CD4-positive, alpha-beta memory T cell (primary cell): ENCODE measurements at regions not wholly inside any gene's neighbourhood (a gene's known extent, or its start where the extent isn't known, plus 50 kb on each side); places are given as distances from the start of the nearest gene placed in this dataset.
"Not testable (repeated sequence)": the region's sequence is repeated elsewhere in the genome, so short reads cannot be mapped to it uniquely, and the experiment has no call there.

Experiments used
- CTCF ChIA-PET: fragments of 350-600 bp; sonication (Branson Sonifier 250); formaldehyde crosslinking; loops from one replicate; lab custom pipeline; 2021; ENCODE audit warnings: inconsistent platforms; ENCODE audit not compliant: partially characterized antibody; lab: Charles Lee
- POLR2A ChIA-PET: fragments of 350-600 bp; sonication (Branson Sonifier 250); formaldehyde crosslinking; loops from one replicate; lab custom pipeline; 2021; ENCODE audit not compliant: partially characterized antibody; lab: Charles Lee
- DNase-seq, 5 donors: peaks; one replicate each; pipeline versions ENCODE4 v3.0.0 to v3.0.0-alpha.2; 2020 to 2022; ENCODE audit warnings: mixed read lengths in 1 of 5
- H3K27ac ChIP-seq: one replicate; pipeline ENCODE4 v1.7.0; 2013; ENCODE audit warnings: low read depth, low read length
- H3K27me3 ChIP-seq: 2 replicates; pipeline ENCODE4 v1.7.0; 2013; ENCODE audit warnings: mild to moderate bottlenecking, low read length, moderate library complexity; ENCODE audit not compliant: insufficient read depth
- H3K36me3 ChIP-seq: 2 replicates; pipeline ENCODE4 v1.7.0; 2013; ENCODE audit warnings: mild to moderate bottlenecking, low read length, moderate library complexity; ENCODE audit not compliant: insufficient read depth
- H3K4me1 ChIP-seq: 2 replicates; pipeline ENCODE4 v1.7.0; 2013; ENCODE audit warnings: mild to moderate bottlenecking, low read length, moderate library complexity; ENCODE audit not compliant: insufficient read depth
- H3K4me3 ChIP-seq, 2 donors: one replicate each; pipeline ENCODE4 v1.7.0; 2013; ENCODE audit warnings: low read length in 2 of 2, mild to moderate bottlenecking in 1 of 2
- H3K9me3 ChIP-seq, 2 donors: one replicate each; pipeline ENCODE4 v1.7.0; 2013; ENCODE audit warnings: low read length in 2 of 2, control low read depth in 1 of 2; ENCODE audit not compliant: control insufficient read depth in 1 of 2
- H3K27ac Mint-ChIP-seq, 7 donors: one replicate each; pipeline ENCODE4 v1.8.0; 2020 to 2021; ENCODE audit warnings: mixed read lengths in 7 of 7, mild to moderate bottlenecking in 6 of 7, inconsistent platforms in 3 of 7, moderate library complexity in 3 of 7
- H3K27me3 Mint-ChIP-seq, 2 donors: one replicate each; pipeline ENCODE4 v1.8.0; 2020 to 2021; ENCODE audit warnings: mixed read lengths in 2 of 2
- H3K36me3 Mint-ChIP-seq, 2 donors: one replicate each; pipeline ENCODE4 v1.8.0; 2020 to 2021; ENCODE audit warnings: mixed read lengths in 2 of 2, inconsistent platforms in 1 of 2, mild to moderate bottlenecking in 1 of 2
- H3K4me1 Mint-ChIP-seq, 4 donors: one replicate each; pipeline ENCODE4 v1.8.0; 2020 to 2021; ENCODE audit warnings: mixed read lengths in 4 of 4, mild to moderate bottlenecking in 1 of 4
- H3K4me3 Mint-ChIP-seq, 8 donors: one replicate each; pipeline ENCODE4 v1.8.0; 2020 to 2021; ENCODE audit warnings: mixed read lengths in 8 of 8, mild to moderate bottlenecking in 7 of 8, moderate library complexity in 6 of 8, inconsistent platforms in 3 of 8
- H3K9me3 Mint-ChIP-seq, 8 donors: one replicate each; pipeline ENCODE4 v1.8.0; 2020 to 2021; ENCODE audit warnings: mixed read lengths in 8 of 8, mild to moderate bottlenecking in 5 of 8, inconsistent platforms in 3 of 8, moderate library complexity in 1 of 8
- intact Hi-C: fragments of 100-400 bp; cut with micrococcal nuclease; formaldehyde crosslinking; loops from one replicate; pipeline ENCODE4 v1.15.1; 2023

DNA sequence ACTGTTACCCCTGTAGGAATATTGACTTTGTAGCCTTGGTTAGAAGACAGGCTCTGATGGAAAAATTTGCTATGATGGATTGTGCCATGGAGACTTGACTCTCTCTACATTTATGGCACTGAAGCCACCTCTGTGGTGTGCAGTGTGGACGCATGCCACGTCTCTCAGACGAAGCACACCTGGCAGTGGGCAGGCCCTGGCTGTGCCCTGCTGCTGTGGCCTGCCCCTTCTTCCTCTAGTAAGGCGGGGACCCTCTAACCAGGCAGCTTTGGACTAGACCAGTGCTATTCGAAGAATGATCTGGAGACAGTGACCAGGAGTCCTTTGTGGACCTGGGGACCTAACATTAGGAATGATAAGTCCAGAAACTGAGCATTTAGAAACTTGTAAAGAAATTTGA is 773.5 kb upstream of the TPTE start:
- H3K27me3 Mint-ChIP-seq, CTCF ChIA-PET, H3K4me1 Mint-ChIP-seq, H3K4me3 ChIP-seq, H3K9me3 Mint-ChIP-seq, H3K36me3 Mint-ChIP-seq, H3K4me3 Mint-ChIP-seq, H3K27ac Mint-ChIP-seq, H3K36me3 ChIP-seq, intact Hi-C loops, DNase-seq, H3K4me1 ChIP-seq, H3K27ac ChIP-seq, H3K27me3 ChIP-seq, POLR2A ChIA-PET: not testable (repeated sequence)
- peaks cover 0 to 10% of the 10 kb centered on the region in 2 donors for H3K9me3 ChIP-seq

- POLR2A ChIA-PET = not testable (repeated sequence)
Observed at GRCh38 chr21:9748451-9748850, 772.9 kb upstream of the TPTE start.

GRCh38 chr21:9749741-9750230 is 771.6 kb upstream of the TPTE start:
- H3K27ac ChIP-seq, CTCF ChIA-PET, H3K4me1 ChIP-seq, DNase-seq, H3K27me3 ChIP-seq, H3K4me3 Mint-ChIP-seq, H3K36me3 Mint-ChIP-seq, H3K4me1 Mint-ChIP-seq, intact Hi-C loops, H3K27me3 Mint-ChIP-seq, H3K27ac Mint-ChIP-seq, H3K4me3 ChIP-seq, H3K36me3 ChIP-seq, POLR2A ChIA-PET: not testable (repeated sequence)
- peaks cover 0 to 12% (median 5%) of the 10 kb centered on the region in 8 donors for H3K9me3 Mint-ChIP-seq
- H3K9me3 ChIP-seq = peaks cover 0 to 10% of the 10 kb centered on the region in 2 donors

More at GRCh38 chr21:9748451-9748850, 772.9 kb upstream of the TPTE start:
- H3K9me3 Mint-ChIP-seq, H3K27me3 ChIP-seq, intact Hi-C loops, CTCF ChIA-PET, H3K36me3 ChIP-seq, H3K36me3 Mint-ChIP-seq, H3K4me3 ChIP-seq, H3K4me1 ChIP-seq, H3K27ac ChIP-seq, H3K4me1 Mint-ChIP-seq, H3K27ac Mint-ChIP-seq, H3K4me3 Mint-ChIP-seq, H3K27me3 Mint-ChIP-seq, DNase-seq: not testable (repeated sequence)
- H3K9me3 ChIP-seq = peaks cover 0 to 10% of the 10 kb centered on the region in 2 donors

- no peak overlapping the region for H3K27ac ChIP-seq
- H3K36me3 ChIP-seq = no peaks in the 10 kb centered on the region
- ChIA-PET CTCF (no interaction called here), POLR2A (no interaction called here)
- DNase-seq = no peak
- H3K9me3 ChIP-seq = peaks cover 0 to 10% of the 10 kb centered on the region in 2 donors
- H3K27me3 Mint-ChIP-seq = no peaks in the 10 kb centered on the region
- H3K4me3 Mint-ChIP-seq = no peak overlapping the region
- H3K9me3 Mint-ChIP-seq = peaks cover 0 to 15% (median 5%) of the 10 kb centered on the region in 8 donors
- no peaks in the 10 kb centered on the region for H3K4me1 Mint-ChIP-seq
- no peaks in the 10 kb centered on the region for H3K27me3 ChIP-seq
- intact Hi-C loops = no loop called here
- H3K4me1 ChIP-seq = no peaks in the 10 kb centered on the region
- H3K27ac Mint-ChIP-seq = no peak overlapping the region
- no peaks in the 10 kb centered on the region for H3K36me3 Mint-ChIP-seq
- no peak overlapping the region for H3K4me3 ChIP-seq
Observed at GRCh38 chr21:9750341-9751086, 770.9 kb upstream of the TPTE start.

- H3K27ac Mint-ChIP-seq, intact Hi-C loops, POLR2A ChIA-PET, DNase-seq, H3K4me3 ChIP-seq, H3K4me3 Mint-ChIP-seq, H3K27me3 Mint-ChIP-seq, H3K4me1 Mint-ChIP-seq, H3K27ac ChIP-seq, H3K27me3 ChIP-seq, H3K4me1 ChIP-seq, H3K36me3 Mint-ChIP-seq, H3K36me3 ChIP-seq, CTCF ChIA-PET: not testable (repeated sequence)
- peaks cover 0 to 20% (median 7%) of the 10 kb centered on the region in 8 donors for H3K9me3 Mint-ChIP-seq
- peaks cover 0 to 10% of the 10 kb centered on the region in 2 donors for H3K9me3 ChIP-seq
Observed at GRCh38 chr21:9751087-9751585, 770.2 kb upstream of the TPTE start.

GRCh38 chr21:9752028-9752427 is 769.4 kb upstream of the TPTE start:
- H3K4me3 ChIP-seq, CTCF ChIA-PET, H3K36me3 ChIP-seq, H3K27ac Mint-ChIP-seq, H3K36me3 Mint-ChIP-seq, H3K4me1 ChIP-seq, POLR2A ChIA-PET, H3K4me3 Mint-ChIP-seq, DNase-seq, H3K4me1 Mint-ChIP-seq, H3K27me3 ChIP-seq, H3K27ac ChIP-seq, intact Hi-C loops, H3K27me3 Mint-ChIP-seq: not testable (repeated sequence)
- H3K9me3 ChIP-seq = peaks cover 0 to 10% of the 10 kb centered on the region in 2 donors
- H3K9me3 Mint-ChIP-seq = peaks cover 0 to 20% (median 7%) of the 10 kb centered on the region in 8 donors

DNA sequence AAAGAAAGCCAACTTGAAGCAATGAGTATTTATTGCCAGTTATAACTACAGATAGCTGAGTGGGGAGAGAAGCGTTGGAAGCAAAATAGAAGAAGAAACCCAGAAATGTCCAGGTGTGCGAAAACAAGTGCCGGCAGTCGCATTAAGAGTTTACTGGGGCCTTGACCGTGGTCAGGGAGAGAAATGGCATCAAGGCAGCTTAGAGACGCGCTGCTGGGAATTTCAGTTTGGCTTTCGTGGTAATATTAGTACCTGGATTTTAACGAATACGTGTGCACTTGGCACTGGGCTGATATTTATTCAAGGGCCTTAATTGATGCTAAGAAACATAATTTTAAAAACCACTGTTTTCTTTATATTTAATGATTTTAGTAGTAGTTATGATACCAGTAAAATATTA is 767.9 kb upstream of the TPTE start:
- intact Hi-C loops, POLR2A ChIA-PET, CTCF ChIA-PET, H3K36me3 ChIP-seq, H3K4me3 ChIP-seq, H3K4me3 Mint-ChIP-seq, H3K27me3 ChIP-seq, H3K36me3 Mint-ChIP-seq, H3K27ac Mint-ChIP-seq, H3K4me1 ChIP-seq, H3K4me1 Mint-ChIP-seq, H3K27ac ChIP-seq, H3K27me3 Mint-ChIP-seq, DNase-seq: not testable (repeated sequence)
- peaks cover 0 to 15% (median 6%) of the 10 kb centered on the region in 8 donors for H3K9me3 Mint-ChIP-seq
- peaks cover 0 to 10% of the 10 kb centered on the region in 2 donors for H3K9me3 ChIP-seq
